Sigmoid colon (tissue), 4 donors: ENCODE measurements at regions not wholly inside any gene's neighbourhood (a gene's known extent, or its start where the extent isn't known, plus 50 kb on each side); places are given as distances from the start of the nearest gene placed in this dataset.

ENCODE experiments used
- CTCF ChIP-seq, 4 experiments: fragments of 450-650 bp in 3 of 4; fragments of 200-600 bp in 1 of 4; IDR thresholded peaks; one replicate each; pipeline ENCODE4 v1.5.1; 2016 to 2019; ENCODE audit warnings: antibody characterized with exemption in 4 of 4, mild to moderate bottlenecking in 3 of 4, moderate library complexity in 2 of 4
- EP300 ChIP-seq, 4 donors: sonication (generic); formaldehyde crosslinking; IDR thresholded peaks; one replicate each; pipeline ENCODE4 v1.6.1; 2017; ENCODE audit warnings: antibody characterized with exemption in 4 of 4
- POLR2A ChIP-seq, 2 donors: fragments of 450-650 bp; IDR thresholded peaks; one replicate each; pipeline ENCODE4 v1.6.1; 2016; ENCODE audit warnings: antibody characterized with exemption in 2 of 2, mild to moderate bottlenecking in 2 of 2, moderate library complexity in 2 of 2
- POLR2AphosphoS5 ChIP-seq, 4 donors: sonication (generic); formaldehyde crosslinking; IDR thresholded peaks; one replicate each; pipeline ENCODE4 v1.6.1; 2017; ENCODE audit warnings: antibody characterized with exemption in 4 of 4

DNA sequence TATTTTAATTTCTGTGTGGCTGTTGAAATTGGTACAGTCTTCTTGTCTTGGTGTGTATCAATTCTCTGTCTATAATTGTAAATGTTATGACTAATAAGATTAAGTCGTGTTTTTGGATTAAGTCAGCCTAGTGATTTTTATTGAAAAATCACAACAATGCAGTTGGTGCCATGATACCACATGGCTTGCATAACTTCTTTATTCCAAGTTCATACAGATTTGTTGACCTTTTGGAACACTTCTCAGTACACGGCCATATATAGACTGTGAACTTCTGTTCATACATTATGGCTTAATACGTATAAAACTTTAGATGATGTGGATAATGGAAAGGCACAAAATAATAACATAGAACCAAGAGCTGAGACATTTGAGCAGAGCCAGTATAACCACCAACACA, 121.2 kb upstream of the NAALADL2 start:
- no peak for TF ChIP-seq CTCF (IDR thresholded peaks at IDR 0.05)
- no peak for TF ChIP-seq POLR2A (IDR thresholded peaks at IDR 0.05)
- TF ChIP-seq POLR2AphosphoS5 (IDR thresholded peaks at IDR 0.05), result no peak
- no peak for TF ChIP-seq EP300 (IDR thresholded peaks at IDR 0.05)
